Stimulated activated CD8-positive, alpha-beta memory T cell treated with anti-CD3 and anti-CD28 coated beads, Interleukin-15, amount 100 ng/mL, for 1 hour (primary cell): ENCODE measurements at regions not wholly inside any gene's neighbourhood (a gene's known extent, or its start where the extent isn't known, plus 50 kb on each side); places are given as distances from the start of the nearest gene placed in this dataset.
"Not testable (repeated sequence)": the region's sequence is repeated elsewhere in the genome, so short reads cannot be mapped to it uniquely, and the experiment has no call there.

ENCODE experiments used
- DNase-seq: peaks from one replicate; pipeline ENCODE4 v3.0.0-alpha.2; 2020; ENCODE audit warnings: low read depth

DNA sequence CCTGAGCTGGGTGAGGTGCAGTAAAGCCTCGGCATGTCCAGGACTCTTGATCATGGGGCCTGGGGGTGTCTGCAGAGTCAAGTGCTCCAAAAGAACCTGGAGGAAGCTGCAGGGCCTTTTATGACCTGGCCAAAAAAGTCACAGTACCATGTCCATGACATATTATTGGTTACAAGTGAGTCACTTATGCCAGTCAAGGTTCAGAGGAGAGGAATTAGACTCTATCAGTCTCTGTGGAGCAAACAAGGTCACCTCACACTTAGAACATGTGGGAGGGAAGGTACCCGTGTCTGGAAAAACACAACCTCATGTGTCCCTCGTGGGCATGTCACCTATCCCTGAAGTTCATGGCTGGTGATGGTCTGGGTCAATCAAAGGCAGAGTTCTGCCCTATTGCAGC lies 465.7 kb downstream of the FBXO15 start:
- DNase-seq, result no peak

DNA sequence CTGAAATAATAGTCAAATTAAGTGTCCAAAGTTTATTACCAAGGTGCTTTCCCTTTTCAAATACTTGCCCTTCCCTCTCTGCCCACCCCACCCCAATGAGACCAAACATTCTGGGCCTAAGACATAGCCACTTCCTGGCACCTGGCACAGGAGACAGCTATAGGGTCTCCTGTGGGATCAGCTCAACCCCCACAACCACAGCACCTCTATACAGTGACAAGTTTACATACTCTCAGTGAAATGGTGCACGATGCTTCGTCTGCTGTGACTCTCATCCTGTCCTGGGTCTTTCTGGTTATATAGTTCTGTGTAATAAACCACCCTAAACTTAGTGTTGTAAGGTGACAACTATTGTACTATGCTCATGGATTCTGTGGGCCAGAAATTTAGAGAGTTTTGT lies 466.2 kb downstream of the FBXO15 start:
- DNase-seq, result no peak

DNA sequence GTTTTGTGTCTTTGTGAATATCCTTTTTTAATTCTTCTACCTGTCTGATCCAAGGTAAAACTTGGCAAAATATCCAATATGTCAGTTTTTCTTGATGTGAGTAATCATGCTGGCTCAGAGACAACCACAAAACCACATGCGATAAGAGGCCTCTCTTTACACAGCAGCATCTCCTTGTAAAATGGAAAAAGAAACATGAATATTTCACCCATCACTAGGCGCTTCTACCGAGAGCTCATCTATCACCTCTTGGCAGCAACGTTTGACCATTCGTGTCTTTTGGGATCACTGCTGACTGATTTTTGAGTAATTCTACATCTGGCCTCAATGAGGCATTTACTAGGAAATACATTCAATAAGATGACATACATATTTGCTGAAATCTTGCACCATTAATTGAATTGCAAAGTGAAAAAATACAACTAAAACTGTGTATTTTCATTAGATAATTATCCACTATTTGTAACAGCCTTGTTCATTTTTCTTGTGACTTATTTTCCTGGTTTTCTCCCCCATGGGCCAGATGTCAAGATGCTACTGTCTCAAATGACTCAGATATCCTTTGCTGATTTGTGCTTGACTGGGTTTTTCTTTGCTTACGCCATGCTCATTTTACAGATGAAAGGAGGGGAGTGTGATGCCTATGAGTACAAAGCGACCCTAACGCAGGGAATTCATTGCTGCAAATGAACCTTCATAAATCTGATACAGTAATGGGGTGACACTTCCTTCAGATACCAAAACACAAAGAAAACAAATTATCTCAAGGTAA lies 467.5 kb downstream of the FBXO15 start:
- DNase-seq, result no peak

DNA sequence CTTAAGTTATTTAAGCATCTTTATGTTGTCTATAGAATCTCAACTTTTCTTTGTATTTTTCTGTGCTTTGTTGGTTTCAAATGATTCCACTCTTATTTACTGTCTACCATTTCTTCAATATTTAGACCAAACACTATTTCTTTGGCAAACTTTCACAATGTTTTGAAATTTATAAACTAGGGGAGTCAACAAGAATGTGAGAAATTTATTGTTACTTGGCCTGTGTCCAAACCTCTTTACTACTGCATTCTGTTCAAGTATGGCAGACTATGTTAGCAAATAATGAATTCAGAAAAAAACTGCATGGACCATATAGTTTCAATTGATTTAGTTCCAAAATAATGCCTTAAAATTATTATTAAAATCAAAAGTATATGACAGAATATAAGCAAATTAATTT lies 470.2 kb downstream of the FBXO15 start:
- DNase-seq, result no peak

DNA sequence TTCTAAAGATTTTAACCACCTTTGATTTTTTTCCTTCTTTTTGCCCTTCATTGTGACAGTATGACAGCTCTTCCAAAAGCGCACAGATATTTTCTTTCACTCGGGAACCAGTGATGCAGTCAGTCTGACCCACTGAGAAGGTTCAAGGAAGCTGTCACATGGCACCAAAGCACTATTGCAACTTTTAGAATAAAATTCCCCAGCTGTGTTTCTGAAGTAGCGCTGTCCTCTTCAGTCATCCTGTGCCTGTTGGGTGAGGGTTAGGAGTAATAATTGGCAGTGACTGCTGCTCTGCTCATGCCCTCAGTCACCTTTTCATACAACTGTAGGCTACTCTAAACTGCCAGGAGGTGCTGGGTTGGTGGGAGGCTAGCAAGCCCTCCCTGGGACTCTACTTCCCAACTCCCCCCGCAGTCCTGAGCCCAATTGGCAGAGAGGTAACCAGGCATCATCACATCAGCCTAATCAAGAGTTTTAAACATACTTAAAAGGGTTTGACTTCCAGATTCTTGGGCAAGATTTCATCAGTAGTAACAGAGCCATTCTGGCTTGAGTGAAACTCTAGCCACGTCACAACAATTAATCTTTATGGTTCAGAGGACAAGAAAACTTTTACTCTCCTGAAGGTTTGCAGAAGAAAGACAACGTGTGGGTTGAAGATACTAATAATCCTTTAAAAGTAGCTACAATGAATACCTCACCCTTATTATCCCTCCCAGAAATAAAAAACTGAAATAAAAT lies 473.3 kb downstream of the FBXO15 start:
- DNase-seq, result no peak

DNA sequence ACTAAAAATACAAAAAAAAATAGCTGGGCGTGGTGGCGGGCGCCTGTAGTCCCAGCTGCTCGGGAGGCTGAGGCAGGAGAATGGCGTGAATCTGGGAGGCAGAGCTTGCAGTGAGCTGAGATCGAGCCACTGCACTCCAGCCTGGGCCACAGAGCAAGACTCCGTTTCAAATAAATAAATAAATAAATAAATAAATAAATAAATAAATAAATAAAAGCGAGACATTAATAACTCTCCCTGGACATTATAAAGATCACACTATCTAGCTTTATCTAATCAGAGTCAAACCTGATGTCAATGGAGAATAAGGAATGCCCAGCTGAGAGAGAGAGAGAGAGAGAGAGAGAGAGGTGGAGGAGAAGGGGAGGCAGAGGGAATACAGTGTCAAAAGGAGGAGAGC lies 476.2 kb downstream of the FBXO15 start:
- not testable (repeated sequence) for DNase-seq

DNA sequence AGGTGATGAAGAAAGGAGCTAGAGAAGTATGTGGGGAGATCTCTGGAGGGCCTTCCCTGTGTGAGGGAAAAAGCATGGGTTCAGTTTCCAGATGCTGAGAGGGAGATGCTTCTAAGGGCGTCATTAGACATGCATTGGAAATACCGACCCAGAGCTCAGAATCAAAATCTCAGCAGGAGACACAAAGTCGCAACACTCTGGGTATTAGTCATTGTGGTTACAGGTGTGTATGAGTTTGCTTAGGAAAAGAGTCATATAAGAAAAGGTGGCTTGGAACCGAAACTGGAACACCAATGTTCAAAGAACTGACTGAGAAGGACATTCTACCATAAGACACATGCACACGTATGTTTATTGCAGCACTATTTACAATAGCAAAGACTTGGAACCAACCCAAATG lies 477.1 kb downstream of the FBXO15 start:
- no peak for DNase-seq

DNA sequence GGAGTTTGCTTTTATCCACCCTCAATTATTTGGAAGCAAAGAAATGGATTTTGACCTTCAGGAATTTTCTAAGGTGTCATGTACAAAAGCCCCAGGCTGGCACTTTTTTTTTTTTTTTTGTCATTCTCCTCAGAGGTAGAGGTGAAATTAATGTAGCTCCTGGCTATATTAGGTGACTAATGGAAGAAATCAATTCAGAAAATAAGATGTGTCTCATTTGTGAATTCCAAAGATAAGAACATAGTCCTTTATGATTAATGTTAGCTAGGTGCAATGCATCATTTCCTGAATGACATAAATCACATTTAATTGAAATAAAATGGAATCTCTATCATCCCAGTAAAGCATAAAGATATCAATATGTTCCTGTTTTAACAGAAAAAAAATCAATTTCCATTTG lies 477.6 kb downstream of the FBXO15 start:
- DNase-seq, result no peak

DNA sequence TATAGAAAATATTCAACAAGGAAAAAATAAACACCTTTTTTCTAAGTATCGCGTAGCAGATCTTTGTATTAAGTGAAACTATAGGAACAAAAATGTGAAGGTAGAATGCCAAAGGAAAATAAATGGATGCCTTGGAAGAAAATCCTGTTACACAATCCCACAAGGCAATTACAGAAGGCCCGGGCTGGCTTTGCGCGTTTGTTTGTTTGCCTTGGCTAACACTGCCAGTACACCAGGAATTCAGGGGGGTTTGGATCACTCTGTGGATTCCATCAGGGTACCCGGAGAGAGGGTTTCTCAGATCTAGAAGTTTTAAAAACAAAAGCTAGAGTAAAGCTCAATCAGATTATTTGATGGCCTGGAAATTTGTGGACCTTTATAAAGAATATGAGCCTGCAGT lies 478.3 kb downstream of the FBXO15 start:
- DNase-seq, result no peak

DNA sequence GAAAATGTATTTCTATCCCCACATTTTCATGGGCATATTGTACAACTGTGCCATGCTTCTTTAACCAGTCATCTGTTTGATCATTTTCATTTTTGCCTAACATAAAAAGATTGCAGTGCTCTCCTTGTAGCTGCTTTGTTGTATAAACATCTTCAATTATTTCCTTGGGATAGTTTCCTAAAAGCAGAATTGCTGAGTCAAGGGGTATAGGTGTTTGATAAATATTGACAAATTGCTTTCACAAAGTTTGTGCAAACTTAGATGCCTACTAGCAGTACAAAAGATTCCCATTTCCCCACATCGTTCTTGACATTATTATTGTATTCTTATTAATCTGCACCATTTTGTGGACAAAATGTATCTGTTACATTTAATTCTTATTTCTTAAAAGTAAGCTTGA lies 479.6 kb downstream of the FBXO15 start:
- no peak for DNase-seq

DNA sequence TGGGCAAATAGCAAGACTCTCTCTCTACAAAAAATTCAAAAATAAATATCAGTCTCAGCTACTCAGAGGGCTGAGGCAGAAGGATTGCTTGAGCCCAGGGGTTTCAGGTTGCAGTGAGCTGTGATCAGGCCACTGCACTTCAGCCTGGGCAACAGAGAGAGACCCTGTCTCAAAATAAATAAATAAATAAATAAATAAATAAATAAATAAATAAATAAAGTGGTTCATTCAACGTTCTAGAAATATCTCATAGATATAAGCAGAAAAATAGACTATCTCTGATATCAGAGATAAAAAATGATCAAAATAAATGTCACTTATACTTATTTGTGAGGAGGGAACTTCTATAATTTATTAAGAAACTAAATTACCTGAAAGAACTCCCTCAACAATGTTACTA lies 480.9 kb downstream of the FBXO15 start:
- no peak for DNase-seq

DNA sequence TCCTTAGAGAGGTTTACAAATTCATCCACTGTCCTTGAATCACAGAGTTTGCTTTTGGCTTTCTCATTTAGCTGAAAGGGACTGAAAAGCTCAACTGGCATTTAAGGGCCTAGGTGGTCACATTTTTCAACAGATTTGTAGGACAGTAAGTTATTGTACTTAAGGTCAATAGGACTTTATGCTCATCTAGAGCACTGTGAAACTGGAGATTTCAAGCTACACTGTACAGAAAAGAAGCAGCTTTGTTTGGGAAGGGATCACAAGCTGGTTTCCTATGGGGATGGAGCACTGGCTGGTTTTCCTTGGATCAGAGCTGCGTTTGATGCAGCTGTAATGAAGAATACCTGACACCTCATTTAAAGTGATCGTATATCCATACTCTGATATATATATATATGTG lies 482.7 kb downstream of the FBXO15 start:
- DNase-seq, result no peak

DNA sequence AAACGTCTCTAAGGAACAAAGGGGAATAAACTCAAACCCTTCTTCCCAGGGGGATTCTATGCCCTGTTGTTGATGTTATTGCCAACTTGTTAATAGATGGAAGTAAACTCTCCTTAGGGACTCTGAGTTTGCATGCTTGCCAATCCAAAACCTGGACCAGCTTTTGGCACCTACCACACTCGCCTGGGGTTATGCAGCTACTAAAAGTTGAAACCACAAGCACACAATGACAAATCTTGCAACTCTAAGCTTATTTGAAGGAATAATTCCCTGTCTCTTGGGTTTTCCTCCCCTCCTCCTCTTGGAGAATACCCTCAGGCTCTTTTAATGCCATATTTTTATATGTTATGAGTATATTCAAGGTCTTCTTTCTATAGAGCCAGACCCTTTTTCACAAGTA lies 484.1 kb downstream of the FBXO15 start:
- DNase-seq, result no peak

DNA sequence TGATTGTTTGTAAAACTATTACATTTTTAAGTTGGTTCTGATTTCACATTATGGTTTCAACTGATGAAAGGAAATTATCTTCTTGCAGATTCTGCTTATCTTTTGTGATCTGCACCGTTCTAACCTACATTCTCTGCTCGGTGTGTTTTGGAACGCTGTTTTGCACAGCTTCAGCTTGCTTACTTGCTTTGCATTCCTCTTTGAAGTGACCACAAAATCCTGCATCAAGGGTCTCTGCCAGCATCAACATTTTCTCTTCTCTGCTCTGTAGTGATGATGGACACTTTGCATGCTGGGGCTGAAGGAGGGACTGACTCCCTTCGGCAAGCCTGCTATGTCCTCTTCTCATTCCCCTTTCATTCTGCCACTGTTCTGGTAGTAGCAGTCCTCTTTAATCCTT lies 485.2 kb downstream of the FBXO15 start:
- no peak for DNase-seq

DNA sequence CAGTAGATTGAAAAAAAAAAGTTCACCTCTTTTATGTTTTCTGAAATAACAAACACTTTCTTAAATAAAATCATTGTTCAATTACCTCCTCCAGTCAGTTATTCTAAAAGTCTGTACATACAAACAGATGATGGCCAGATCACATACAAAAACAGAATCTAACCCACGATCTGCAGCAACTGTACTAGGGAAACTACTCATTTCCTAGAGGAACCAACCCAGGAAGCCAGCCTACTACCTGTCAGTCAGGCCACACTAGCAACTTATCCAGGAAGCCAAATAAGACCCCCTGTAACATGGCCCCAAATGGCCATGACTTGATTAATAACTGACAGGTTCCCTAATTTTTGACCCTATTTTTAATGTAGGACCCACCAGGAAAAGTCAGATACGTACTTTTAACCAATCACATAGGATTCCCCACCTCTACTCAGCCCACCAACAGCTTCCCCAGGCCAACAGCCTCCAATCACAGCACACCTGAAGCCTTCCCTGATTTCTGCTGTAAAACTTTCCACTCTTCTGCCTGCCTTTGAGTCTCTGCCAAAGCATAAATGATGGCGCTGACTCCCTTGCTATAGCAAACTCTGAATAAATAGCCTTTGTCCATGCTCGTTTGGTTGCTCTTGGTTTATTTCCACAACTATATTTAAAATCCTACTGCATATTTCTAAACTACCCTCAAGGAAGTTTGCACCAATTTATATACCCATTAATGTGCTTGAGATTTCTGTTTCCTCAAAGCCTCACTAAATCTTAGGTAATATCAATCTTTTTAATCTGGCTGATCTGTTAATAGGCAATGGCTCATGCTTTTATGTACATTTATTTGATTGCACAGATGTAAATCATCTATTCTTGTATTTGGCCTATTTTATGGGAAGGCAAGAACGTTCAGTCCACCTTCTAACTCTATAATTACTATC lies 486.4 kb downstream of the FBXO15 start:
- DNase-seq, result no peak

DNA sequence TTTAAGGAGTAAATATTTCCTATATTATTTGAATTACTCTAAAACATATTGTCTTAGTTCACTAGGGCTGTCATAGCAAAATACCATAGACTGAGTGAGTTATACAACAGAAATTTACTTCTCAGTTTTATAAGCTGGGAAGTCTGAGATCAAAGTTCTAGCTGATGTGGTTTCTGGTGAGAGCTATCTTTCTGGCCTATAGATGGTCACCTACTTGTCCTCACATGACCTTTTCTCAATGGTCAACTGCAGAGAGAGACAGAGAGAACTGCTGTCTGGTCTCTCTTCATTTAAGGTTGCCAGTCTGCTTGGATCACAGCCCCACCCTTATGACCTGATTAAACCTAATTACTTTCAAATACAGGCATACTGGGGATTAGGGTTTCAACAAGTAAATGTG lies 490.9 kb downstream of the FBXO15 start:
- no peak for DNase-seq

DNA sequence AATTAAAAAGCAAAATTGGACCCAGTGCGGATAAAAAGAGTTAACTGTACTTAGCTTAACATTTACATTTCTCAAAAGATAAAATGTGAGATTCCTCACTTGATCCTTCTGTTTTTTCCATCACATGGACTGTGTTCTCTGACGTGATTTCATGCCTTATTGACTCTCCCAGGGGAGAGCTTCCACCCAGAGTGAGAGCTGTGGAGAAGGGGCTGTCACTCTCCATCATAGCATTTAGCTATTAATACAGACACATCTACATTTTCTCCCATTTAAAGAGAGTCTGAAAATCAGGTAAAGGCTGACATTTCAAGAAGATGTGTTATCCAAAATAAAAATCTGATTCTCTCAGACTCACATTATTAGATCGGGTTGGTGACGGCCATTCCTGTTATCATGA lies 493.8 kb downstream of the FBXO15 start:
- no peak for DNase-seq

DNA sequence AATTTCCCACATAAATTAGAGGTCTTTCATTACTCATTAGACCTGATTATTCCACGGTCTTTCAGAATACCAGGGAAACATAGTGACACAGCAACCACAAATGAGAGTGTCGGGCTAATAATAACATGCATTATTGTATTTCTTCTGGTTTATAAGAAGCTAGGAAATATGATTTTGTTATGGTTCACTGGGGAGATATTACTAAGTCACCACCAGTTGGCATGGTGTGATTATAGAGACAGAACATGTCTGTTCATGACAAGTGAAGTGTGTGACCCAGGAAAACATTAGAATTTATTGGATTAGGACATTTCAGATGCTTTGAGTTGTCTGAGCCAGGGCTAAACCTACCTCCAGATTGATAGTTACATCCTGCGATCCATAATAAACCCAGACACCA lies 494.4 kb downstream of the FBXO15 start:
- no peak for DNase-seq

DNA sequence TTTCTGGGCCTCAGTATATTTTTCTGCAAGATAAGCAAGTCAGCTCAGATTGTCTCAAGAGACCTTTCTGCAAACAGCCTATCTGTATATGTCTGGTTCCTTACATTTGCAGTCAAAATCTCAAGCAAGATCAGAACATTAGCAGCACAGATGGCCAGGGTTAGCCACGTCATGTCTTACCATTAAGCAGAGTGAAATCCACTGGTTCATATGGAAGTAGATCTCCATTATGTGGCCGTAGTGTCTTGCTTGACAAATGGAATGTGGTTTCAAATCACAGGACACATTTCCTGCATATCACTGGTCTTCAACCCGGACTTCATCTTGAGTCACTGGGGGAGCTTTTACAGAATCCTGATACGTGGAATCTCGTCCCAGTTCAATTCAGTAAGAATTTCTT lies 500.2 kb downstream of the FBXO15 start:
- no peak for DNase-seq

DNA sequence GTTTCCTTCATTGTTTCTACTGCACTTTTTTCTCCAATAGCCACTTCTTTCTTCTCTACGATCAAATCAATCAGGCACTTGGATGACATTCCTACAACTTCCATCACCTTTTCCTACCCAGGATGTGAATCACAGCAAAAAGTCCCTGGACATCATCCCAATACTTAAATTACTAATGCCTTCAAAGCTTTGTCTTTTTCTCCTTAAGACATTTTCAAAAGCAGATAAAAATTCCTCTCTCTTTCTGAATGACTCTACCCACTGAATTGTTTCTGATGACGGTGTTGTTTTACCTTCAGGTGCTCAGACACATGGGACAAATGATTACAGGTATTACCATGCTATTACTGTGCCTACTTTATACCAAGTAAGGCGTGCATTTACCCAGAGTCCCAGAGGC lies 500.9 kb downstream of the FBXO15 start:
- no peak for DNase-seq

DNA sequence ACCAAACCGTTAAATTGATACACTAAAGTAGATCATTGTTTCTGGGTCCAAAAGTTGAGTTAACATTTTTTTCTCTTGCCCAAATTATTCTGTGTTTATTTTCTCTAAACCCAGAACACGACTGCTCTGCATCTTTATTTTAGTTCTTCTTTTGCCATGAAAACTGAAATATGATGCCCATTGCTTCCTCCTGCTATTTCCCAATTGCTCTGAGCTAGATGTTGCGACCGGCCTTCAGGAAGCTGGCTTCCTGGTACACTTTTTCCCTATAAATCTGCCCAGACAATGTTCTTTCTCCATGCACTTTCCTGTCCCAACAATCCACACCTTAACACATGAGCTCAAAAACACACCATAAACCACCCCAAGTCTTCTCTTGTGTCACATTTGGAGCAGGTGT lies 501.4 kb downstream of the FBXO15 start:
- DNase-seq, result no peak

DNA sequence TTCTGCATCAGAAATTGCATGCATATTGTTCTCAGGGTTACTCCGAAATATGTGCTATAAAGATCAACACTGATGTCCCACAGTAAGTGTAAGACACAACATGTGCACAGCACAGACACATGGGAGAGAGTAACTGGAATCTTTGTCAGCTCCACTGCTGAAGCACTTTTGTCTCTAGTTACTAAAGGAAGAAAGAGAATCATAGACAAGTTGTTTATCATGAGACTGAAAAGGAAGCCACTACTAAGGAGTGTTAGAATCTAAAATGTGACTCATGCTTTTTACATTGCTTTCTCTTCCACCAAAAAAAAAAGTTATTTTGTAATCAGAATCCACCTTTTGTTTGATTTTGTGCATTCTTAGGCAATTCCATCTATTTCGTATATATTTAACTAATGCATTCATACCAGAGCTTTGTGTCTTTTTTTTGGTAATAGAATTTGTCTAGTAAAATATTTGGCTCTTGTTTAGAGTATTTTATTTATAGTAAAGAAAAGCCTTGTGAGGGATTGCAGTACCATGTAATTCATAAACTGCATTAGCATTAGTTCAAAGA lies 502.4 kb downstream of the FBXO15 start:
- DNase-seq, result no peak
